ENCODE measurements at regions not wholly inside any gene's neighbourhood (a gene's known extent, or its start where the extent isn't known, plus 50 kb on each side); places are given as distances from the start of the nearest gene placed in this dataset.

DNA sequence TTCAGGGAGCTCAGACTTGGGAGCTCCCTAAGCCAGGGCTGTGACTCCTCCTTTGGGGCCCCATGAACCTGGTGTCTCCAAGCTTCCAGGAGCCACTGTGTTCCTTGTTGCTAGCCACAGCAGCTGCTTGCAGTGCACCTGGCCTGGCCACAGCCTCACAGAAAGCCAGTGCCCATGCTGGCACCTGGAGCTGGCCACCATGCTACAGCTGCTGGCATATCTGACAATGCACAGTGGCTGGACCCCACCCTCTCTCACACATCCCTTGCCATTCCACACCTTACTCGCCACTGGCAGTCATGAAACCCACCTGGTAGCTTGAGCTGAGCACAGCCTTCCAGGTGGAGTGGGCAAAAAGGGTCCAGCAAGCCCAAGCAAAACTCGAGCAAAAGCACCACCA lies 441.7 kb downstream of the ARAP2 start:
- no peak overlapping the region for H3K27ac ChIP-seq (ENCODE audit: low read depth, low read length)
- ChIA-PET POLR2A (no interaction called here), RAD21 (ENCODE audit: low non-redundant PET in 1 of 2, low total read pairs in 2 of 2, uncharacterized antibody in 2 of 2, unreplicated experiment in 2 of 2) (no interaction called here), CTCF (no interaction called here)
- H3K9ac ChIP-seq (ENCODE audit: low read length), result no peak overlapping the region
- H3K9me3 ChIP-seq (ENCODE audit: control insufficient read depth in 1 of 2, insufficient read depth in 1 of 2, low read depth in 1 of 2, low read length in 2 of 2), result no peaks in the 10 kb centered on the region
- DNase-seq (ENCODE audit: low read depth, low spot score), result no peak
- no peak overlapping the region for H3K4me2 ChIP-seq (ENCODE audit: low read length)
- TF ChIP-seq, protein P1, sequence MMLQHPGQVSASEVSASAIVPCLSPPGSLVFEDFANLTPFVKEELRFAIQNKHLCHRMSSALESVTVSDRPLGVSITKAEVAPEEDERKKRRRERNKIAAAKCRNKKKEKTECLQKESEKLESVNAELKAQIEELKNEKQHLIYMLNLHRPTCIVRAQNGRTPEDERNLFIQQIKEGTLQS (IDR thresholded peaks at IDR 0.05), result no peak
- TF ChIP-seq YY1 (IDR thresholded peaks at IDR 0.05; ENCODE audit: extremely low read depth, insufficient replicate concordance, low read depth, low read length) (no peak), CBX3 (IDR thresholded peaks at IDR 0.05; ENCODE audit: low read depth) (no peak), ZFX (IDR thresholded peaks at IDR 0.05) (no peak), POLR2A (IDR thresholded peaks at IDR 0.05; ENCODE audit: borderline replicate concordance, extremely low read depth, insufficient read depth, insufficient read length) (no peak), EZH2phosphoT487 (IDR thresholded peaks at IDR 0.05; ENCODE audit: borderline replicate concordance) (no peak), ZNF274 (IDR thresholded peaks at IDR 0.05; ENCODE audit: low read depth, low read length) (no peak)
- TF ChIP-seq, protein P2, sequence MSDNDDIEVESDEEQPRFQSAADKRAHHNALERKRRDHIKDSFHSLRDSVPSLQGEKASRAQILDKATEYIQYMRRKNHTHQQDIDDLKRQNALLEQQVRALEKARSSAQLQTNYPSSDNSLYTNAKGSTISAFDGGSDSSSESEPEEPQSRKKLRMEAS (IDR thresholded peaks at IDR 0.05), result no peak
- H3K27me3 ChIP-seq (ENCODE audit: insufficient read depth, low read length), result no peaks in the 10 kb centered on the region
- intact Hi-C loops (cut with micrococcal nuclease), result no loop called here
- no peaks in the 10 kb centered on the region for H3K79me2 ChIP-seq (ENCODE audit: insufficient read depth, low read length)
- BruUV-seq (replicated peaks), result no TSS peak
- no peaks in the 10 kb centered on the region for H3K36me3 ChIP-seq (ENCODE audit: control insufficient read depth in 1 of 2, insufficient read depth in 2 of 2, low read length in 2 of 2)
- no peak overlapping the region for H2AFZ ChIP-seq (ENCODE audit: low read depth, low read length, poor library complexity, severe bottlenecking)
- H3K4me3 ChIP-seq (replicated peaks in 1 of 2; ENCODE audit: low read depth in 1 of 2, low read length in 2 of 2), result no peak overlapping the region
- no peaks in the 10 kb centered on the region for H4K20me1 ChIP-seq (ENCODE audit: insufficient read depth)
- no peaks in the 10 kb centered on the region for H3K9me2 ChIP-seq (ENCODE audit: insufficient read depth)
- no peaks in the 10 kb centered on the region for H3K4me1 ChIP-seq (ENCODE audit: control insufficient read depth in 1 of 2, insufficient read depth in 2 of 2, low read length in 2 of 2)
- no peak for ATAC-seq

DNA sequence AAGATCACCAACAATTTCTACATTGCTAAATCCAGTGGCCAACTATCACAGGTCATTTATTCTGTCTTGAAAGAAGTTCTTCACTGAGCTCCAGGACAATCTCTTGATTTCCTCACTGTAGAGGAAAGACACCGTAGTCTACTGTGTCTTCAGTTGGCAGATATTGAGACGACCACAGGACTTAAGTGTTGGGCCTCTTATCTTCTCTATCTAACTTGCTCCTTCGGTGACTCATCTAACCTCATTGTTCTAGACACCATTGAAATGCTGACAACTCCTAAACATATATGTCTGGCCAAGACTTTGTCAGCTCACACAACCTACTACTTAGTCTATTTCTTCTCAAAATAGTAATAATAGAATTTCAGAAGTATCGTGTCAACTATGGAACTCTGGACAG lies 425.8 kb downstream of the ARAP2 start:
- no peak for TF ChIP-seq EZH2phosphoT487 (IDR thresholded peaks at IDR 0.05; ENCODE audit: borderline replicate concordance)
- no peak for TF ChIP-seq EZH2 (IDR thresholded peaks at IDR 0.05)
- TF ChIP-seq, protein P3, sequence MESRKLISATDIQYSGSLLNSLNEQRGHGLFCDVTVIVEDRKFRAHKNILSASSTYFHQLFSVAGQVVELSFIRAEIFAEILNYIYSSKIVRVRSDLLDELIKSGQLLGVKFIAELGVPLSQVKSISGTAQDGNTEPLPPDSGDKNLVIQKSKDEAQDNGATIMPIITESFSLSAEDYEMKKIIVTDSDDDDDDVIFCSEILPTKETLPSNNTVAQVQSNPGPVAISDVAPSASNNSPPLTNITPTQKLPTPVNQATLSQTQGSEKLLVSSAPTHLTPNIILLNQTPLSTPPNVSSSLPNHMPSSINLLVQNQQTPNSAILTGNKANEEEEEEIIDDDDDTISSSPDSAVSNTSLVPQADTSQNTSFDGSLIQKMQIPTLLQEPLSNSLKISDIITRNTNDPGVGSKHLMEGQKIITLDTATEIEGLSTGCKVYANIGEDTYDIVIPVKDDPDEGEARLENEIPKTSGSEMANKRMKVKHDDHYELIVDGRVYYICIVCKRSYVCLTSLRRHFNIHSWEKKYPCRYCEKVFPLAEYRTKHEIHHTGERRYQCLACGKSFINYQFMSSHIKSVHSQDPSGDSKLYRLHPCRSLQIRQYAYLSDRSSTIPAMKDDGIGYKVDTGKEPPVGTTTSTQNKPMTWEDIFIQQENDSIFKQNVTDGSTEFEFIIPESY (IDR thresholded peaks at IDR 0.05; ENCODE audit: extremely low read depth, insufficient replicate concordance, low read length), result no peak

More for the DNA sequence above, 425.8 kb downstream of the ARAP2 start:
- no TSS peak for BruUV-seq (replicated peaks)
- Histone ChIP-seq H3K9me3 (ENCODE audit: control insufficient read depth in 1 of 2, insufficient read depth in 1 of 2, low read depth in 1 of 2, low read length in 2 of 2) (no peaks in the 10 kb centered on the region), H4K20me1 (ENCODE audit: insufficient read depth) (no peaks in the 10 kb centered on the region), H3K36me3 (ENCODE audit: control insufficient read depth in 1 of 2, insufficient read depth in 2 of 2, low read length in 2 of 2) (no peaks in the 10 kb centered on the region), H3K9ac (ENCODE audit: low read length) (no peak overlapping the region), H3K27me3 (ENCODE audit: insufficient read depth, low read length) (no peaks in the 10 kb centered on the region), H3K9me2 (ENCODE audit: insufficient read depth) (no peaks in the 10 kb centered on the region), H3K4me2 (ENCODE audit: low read length) (no peak overlapping the region), H3K27ac (ENCODE audit: low read depth, low read length) (no peak overlapping the region), H3K4me1 (ENCODE audit: control insufficient read depth in 1 of 2, insufficient read depth in 2 of 2, low read length in 2 of 2) (no peaks in the 10 kb centered on the region; a peak in 1 of 4 replicates), H3K4me3 (replicated peaks in 1 of 2; ENCODE audit: low read depth in 1 of 2, low read length in 2 of 2) (no peak overlapping the region), H2AFZ (ENCODE audit: low read depth, low read length, poor library complexity, severe bottlenecking) (no peak overlapping the region), H3K79me2 (ENCODE audit: insufficient read depth, low read length) (no peaks in the 10 kb centered on the region)
- POLR2A ChIA-PET, result no interaction called here
- intact Hi-C loops (cut with micrococcal nuclease), result no loop called here
- no peak for DNase-seq (ENCODE audit: low read depth, low spot score)
- CTCF ChIA-PET, result no interaction called here
- ATAC-seq, result no peak
- RAD21 ChIA-PET (ENCODE audit: low non-redundant PET in 1 of 2, low total read pairs in 2 of 2, uncharacterized antibody in 2 of 2, unreplicated experiment in 2 of 2), result no interaction called here

Measured in HCT116 (cell line).